ENCODE measurements at regions not wholly inside any gene's neighbourhood (a gene's known extent, or its start where the extent isn't known, plus 50 kb on each side); places are given as distances from the start of the nearest gene placed in this dataset.

DNA sequence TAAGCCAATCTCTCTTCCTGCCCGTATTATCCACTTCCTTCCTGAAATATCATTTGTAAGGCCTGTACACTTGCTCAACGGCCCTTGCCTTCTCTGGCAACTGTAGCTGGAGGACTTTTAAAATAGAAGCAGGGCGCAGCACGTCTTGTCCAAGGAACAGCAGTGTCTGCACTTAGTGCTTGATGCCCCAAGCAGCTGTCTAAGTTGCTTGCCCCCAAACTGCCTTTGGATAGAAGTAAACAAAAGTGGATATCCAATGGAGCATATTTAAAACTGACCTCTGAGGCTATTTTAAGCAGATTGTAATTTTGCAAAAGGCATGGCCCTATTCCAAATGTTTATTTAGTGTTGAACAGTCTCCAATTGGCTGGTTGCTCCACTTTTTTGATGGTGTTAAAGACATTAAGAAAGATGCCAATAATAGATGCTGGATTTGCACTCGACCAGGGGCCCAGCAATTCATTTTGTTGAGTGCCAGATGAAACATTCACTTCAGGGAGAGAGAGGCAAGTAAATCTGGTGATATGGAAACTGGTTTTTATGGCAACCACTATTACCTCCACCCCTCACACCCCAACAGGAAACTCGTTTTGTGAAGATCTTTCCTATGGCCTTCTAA is 526.8 kb upstream of the TBL1XR1 start:
- Mint-ChIP-seq H3K27me3 (ENCODE audit: low read depth) (no peaks in the 10 kb centered on the region), H3K9me3 (ENCODE audit: low read depth) (peaks cover 3% of the 10 kb centered on the region), H3K27ac (ENCODE audit: unreplicated experiment) (no peak overlapping the region), H3K4me3 (ENCODE audit: unreplicated experiment) (no peak overlapping the region), H3K36me3 (ENCODE audit: low read depth) (no peaks in the 10 kb centered on the region), H3K4me1 (ENCODE audit: low read depth) (peaks cover 41% of the 10 kb centered on the region)
- DNase-seq (ENCODE audit: low spot score): no peak
- TF ChIP-seq, protein P1, sequence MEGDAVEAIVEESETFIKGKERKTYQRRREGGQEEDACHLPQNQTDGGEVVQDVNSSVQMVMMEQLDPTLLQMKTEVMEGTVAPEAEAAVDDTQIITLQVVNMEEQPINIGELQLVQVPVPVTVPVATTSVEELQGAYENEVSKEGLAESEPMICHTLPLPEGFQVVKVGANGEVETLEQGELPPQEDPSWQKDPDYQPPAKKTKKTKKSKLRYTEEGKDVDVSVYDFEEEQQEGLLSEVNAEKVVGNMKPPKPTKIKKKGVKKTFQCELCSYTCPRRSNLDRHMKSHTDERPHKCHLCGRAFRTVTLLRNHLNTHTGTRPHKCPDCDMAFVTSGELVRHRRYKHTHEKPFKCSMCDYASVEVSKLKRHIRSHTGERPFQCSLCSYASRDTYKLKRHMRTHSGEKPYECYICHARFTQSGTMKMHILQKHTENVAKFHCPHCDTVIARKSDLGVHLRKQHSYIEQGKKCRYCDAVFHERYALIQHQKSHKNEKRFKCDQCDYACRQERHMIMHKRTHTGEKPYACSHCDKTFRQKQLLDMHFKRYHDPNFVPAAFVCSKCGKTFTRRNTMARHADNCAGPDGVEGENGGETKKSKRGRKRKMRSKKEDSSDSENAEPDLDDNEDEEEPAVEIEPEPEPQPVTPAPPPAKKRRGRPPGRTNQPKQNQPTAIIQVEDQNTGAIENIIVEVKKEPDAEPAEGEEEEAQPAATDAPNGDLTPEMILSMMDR (IDR thresholded peaks at IDR 0.05): no peak

DNA sequence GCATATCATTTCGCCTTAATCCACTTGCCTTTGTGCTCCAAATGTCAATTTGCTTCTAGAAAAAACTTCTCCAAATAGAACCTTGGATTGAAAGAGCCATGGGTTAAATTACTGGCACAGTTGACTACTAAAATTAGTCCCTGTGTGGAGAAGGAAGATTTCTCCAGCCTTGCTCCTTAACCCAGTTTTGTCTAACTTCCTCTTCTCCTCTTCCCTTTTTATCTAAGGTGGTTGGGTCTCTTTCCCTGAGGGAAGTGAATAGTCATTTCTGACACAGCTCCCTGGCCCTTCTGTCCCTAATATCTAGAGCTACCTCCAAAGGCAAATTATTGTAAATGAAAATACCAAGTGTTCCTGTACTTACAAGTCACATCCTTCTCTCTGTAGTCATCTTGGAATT is 527.9 kb upstream of the TBL1XR1 start:
- Mint-ChIP-seq H3K4me1 (ENCODE audit: low read depth) (peaks cover 49% of the 10 kb centered on the region), H3K9me3 (ENCODE audit: low read depth) (peaks cover 3% of the 10 kb centered on the region), H3K36me3 (ENCODE audit: low read depth) (no peaks in the 10 kb centered on the region), H3K4me3 (ENCODE audit: unreplicated experiment) (no peak overlapping the region), H3K27me3 (ENCODE audit: low read depth) (no peaks in the 10 kb centered on the region), H3K27ac (ENCODE audit: unreplicated experiment) (no peak overlapping the region)
- TF ChIP-seq, protein P1 (IDR thresholded peaks at IDR 0.05): no peak
- no peak for DNase-seq (ENCODE audit: low spot score)

DNA sequence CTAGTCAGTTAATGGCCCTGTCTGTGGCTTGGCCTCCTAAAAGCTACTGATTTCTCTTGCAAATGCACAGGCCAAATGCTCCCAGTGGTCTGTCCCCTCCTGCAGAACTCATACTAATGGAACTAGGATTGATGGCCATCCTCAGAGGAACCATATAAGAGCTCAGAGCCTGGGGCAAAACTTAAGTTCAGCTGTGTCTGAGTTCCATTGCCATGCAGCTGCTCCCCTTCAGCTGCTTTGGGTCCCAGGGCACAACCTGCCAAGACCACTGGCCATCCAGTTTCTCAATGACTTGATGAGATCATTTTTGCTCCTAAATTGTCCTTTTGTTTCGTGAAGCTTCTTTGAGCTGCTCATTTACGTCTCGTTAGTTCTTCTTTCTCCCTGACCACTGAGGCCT is 529.5 kb upstream of the TBL1XR1 start:
- TF ChIP-seq, protein P1 (IDR thresholded peaks at IDR 0.05): no peak
- peaks cover 62% of the 10 kb centered on the region for H3K4me1 Mint-ChIP-seq (ENCODE audit: low read depth)
- H3K36me3 Mint-ChIP-seq (ENCODE audit: low read depth): no peaks in the 10 kb centered on the region
- H3K4me3 Mint-ChIP-seq (ENCODE audit: unreplicated experiment): no peak overlapping the region
- no peak overlapping the region for H3K27ac Mint-ChIP-seq (ENCODE audit: unreplicated experiment)
- no peaks in the 10 kb centered on the region for H3K9me3 Mint-ChIP-seq (ENCODE audit: low read depth)
- no peaks in the 10 kb centered on the region for H3K27me3 Mint-ChIP-seq (ENCODE audit: low read depth)
- DNase-seq (ENCODE audit: low spot score): no peak

DNA sequence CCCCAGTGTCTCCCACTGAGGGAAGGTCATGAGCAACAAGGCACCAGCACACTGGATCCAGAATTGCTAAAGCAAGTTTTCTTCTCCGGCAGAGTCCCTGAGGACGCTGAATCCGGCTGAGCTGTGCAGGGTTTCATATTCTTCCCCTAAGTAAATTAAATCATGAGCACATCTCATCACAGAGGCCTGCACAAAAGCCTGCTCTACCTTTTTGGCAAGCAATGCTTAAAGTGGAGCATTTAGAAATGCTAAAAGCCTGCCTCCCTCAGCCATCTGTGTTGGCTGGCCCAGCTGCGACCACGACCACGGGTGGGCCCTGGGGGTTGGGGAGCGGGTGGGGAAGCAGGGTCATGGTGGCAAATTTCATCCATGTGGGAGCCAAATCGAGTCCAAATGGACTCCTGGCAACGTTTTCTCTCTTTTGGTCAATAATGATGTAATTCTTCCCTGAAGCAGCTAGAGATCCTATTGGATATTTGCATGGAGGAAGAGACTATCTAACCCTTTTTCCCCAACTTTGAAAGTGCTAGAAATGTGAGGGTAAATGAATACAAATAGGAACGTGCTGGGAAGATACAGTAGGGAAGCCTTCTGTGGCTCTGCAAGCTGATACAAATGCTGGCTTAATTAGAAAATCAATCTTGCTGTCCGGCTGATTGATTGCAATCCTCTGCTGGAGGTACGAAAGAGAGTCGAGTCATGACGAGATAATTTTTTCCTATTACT is 532.8 kb upstream of the TBL1XR1 start:
- H3K27ac Mint-ChIP-seq (ENCODE audit: unreplicated experiment): peak overlapping the region; percentile 84
- DNase-seq (ENCODE audit: low spot score): no peak
- TF ChIP-seq, protein P1 (IDR thresholded peaks at IDR 0.05): no peak
- no peaks in the 10 kb centered on the region for H3K27me3 Mint-ChIP-seq (ENCODE audit: low read depth)
- H3K9me3 Mint-ChIP-seq (ENCODE audit: low read depth): no peaks in the 10 kb centered on the region
- peaks cover 60% of the 10 kb centered on the region for H3K4me1 Mint-ChIP-seq (ENCODE audit: low read depth)
- H3K4me3 Mint-ChIP-seq (ENCODE audit: unreplicated experiment): no peak overlapping the region
- no peaks in the 10 kb centered on the region for H3K36me3 Mint-ChIP-seq (ENCODE audit: low read depth)

DNA sequence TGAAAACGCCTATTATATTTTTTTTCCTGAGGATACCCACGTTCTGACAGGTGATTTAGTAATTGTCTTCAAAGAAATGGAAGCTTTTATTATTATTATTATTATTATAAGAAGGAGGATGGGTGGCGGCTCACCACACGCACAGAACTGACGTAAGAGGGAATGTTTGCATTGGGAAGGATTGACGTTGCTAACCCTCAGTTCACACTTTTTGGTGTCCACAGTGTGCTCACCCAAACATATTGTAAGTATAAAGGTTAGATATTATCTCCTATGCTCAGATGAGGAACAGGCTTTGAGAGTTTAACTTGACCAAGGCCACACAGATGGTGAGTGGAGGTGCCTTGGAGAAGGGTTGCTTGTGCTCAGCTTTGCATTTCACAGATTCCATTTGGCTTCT is 533.5 kb upstream of the TBL1XR1 start:
- no peaks in the 10 kb centered on the region for H3K27me3 Mint-ChIP-seq (ENCODE audit: low read depth)
- no peaks in the 10 kb centered on the region for H3K9me3 Mint-ChIP-seq (ENCODE audit: low read depth)
- TF ChIP-seq, protein P1 (IDR thresholded peaks at IDR 0.05): no peak
- no peak for DNase-seq (ENCODE audit: low spot score)
- H3K27ac Mint-ChIP-seq (ENCODE audit: unreplicated experiment): no peak overlapping the region
- H3K4me3 Mint-ChIP-seq (ENCODE audit: unreplicated experiment): no peak overlapping the region
- H3K36me3 Mint-ChIP-seq (ENCODE audit: low read depth): no peaks in the 10 kb centered on the region
- peaks cover 59% of the 10 kb centered on the region for H3K4me1 Mint-ChIP-seq (ENCODE audit: low read depth)

Measured in chondrocyte (in vitro differentiated cells).